ENCODE measurements at regions not wholly inside any gene's neighbourhood (a gene's known extent, or its start where the extent isn't known, plus 50 kb on each side); places are given as distances from the start of the nearest gene placed in this dataset.

- Mint-ChIP-seq H3K9me3 (no peaks in the 10 kb centered on the region), H3K4me3 (no peak overlapping the region), H3K36me3 (no peaks in the 10 kb centered on the region), H3K4me1 (no peaks in the 10 kb centered on the region), H3K27ac (no peak overlapping the region), H3K27me3 (peaks cover 20 to 45% (median 34%) of the 10 kb centered on the region in 3 donors)
- no peak for ATAC-seq (ENCODE audit: low read depth in 2 of 2)
- DNase-seq: no peak
Observed at GRCh38 chr7:25307624-25308023, 79.3 kb upstream of the NPVF start.

- no peaks in the 10 kb centered on the region for H3K36me3 Mint-ChIP-seq
- no peak overlapping the region for H3K27ac Mint-ChIP-seq
- ATAC-seq (ENCODE audit: low read depth in 2 of 2): no peak
- H3K4me3 Mint-ChIP-seq: no peak overlapping the region
- H3K9me3 Mint-ChIP-seq: no peaks in the 10 kb centered on the region
- no peaks in the 10 kb centered on the region for H3K4me1 Mint-ChIP-seq
- DNase-seq: no peak
- H3K27me3 Mint-ChIP-seq: peaks cover 20 to 47% (median 34%) of the 10 kb centered on the region in 3 donors
Observed at GRCh38 chr7:25308246-25308645, 80.0 kb upstream of the NPVF start.

GRCh38 chr7:25308906-25309705 is 80.8 kb upstream of the NPVF start:
- DNase-seq (no peak), ATAC-seq (ENCODE audit: low read depth in 2 of 2) (no peak)
- Mint-ChIP-seq H3K27me3 (peaks cover 13 to 51% (median 34%) of the 10 kb centered on the region in 3 donors), H3K36me3 (no peaks in the 10 kb centered on the region), H3K4me3 (no peak overlapping the region), H3K4me1 (no peaks in the 10 kb centered on the region), H3K9me3 (no peaks in the 10 kb centered on the region), H3K27ac (no peak overlapping the region)

GRCh38 chr7:25310896-25311295 is 82.6 kb upstream of the NPVF start:
- no peak for ATAC-seq (ENCODE audit: low read depth in 2 of 2)
- Mint-ChIP-seq H3K36me3 (no peaks in the 10 kb centered on the region), H3K27me3 (peaks cover 4 to 43% (median 24%) of the 10 kb centered on the region in 3 donors), H3K27ac (no peak overlapping the region), H3K9me3 (no peaks in the 10 kb centered on the region), H3K4me1 (no peaks in the 10 kb centered on the region), H3K4me3 (no peak overlapping the region)
- DNase-seq: no peak

GRCh38 chr7:25311346-25311745 is 83.1 kb upstream of the NPVF start:
- DNase-seq (no peak), ATAC-seq (ENCODE audit: low read depth in 2 of 2) (no peak)
- Mint-ChIP-seq H3K9me3 (no peaks in the 10 kb centered on the region), H3K4me3 (no peak overlapping the region), H3K36me3 (no peaks in the 10 kb centered on the region), H3K27ac (no peak overlapping the region), H3K4me1 (no peaks in the 10 kb centered on the region), H3K27me3 (peaks cover 3 to 42% (median 23%) of the 10 kb centered on the region in 3 donors)

- Mint-ChIP-seq H3K4me3 (no peak overlapping the region), H3K27ac (no peak overlapping the region), H3K27me3 (peaks cover 12 to 39% (median 22%) of the 10 kb centered on the region in 3 donors), H3K4me1 (no peaks in the 10 kb centered on the region), H3K9me3 (peaks cover 0 to 2% (median 0%) of the 10 kb centered on the region in 7 donors), H3K36me3 (no peaks in the 10 kb centered on the region)
- DNase-seq (no peak), ATAC-seq (ENCODE audit: low read depth in 2 of 2) (no peak)
Observed at GRCh38 chr7:25312968-25313367, 84.7 kb upstream of the NPVF start.

- H3K27ac Mint-ChIP-seq: no peak overlapping the region
- H3K9me3 Mint-ChIP-seq: peaks cover 0 to 2% (median 0%) of the 10 kb centered on the region in 7 donors
- no peak overlapping the region for H3K4me3 Mint-ChIP-seq
- ATAC-seq (ENCODE audit: low read depth in 2 of 2) (no peak), DNase-seq (no peak)
- no peaks in the 10 kb centered on the region for H3K4me1 Mint-ChIP-seq
- H3K36me3 Mint-ChIP-seq: no peaks in the 10 kb centered on the region
- H3K27me3 Mint-ChIP-seq: peaks cover 12 to 34% (median 20%) of the 10 kb centered on the region in 3 donors
Observed at GRCh38 chr7:25313526-25313925, 85.2 kb upstream of the NPVF start.

- ATAC-seq (ENCODE audit: low read depth in 2 of 2) (no peak), DNase-seq (no peak)
- peaks cover 12 to 32% (median 17%) of the 10 kb centered on the region in 3 donors for H3K27me3 Mint-ChIP-seq
- H3K36me3 Mint-ChIP-seq: no peaks in the 10 kb centered on the region
- H3K27ac Mint-ChIP-seq: no peak overlapping the region
- H3K4me3 Mint-ChIP-seq: no peak overlapping the region
- no peaks in the 10 kb centered on the region for H3K4me1 Mint-ChIP-seq
- H3K9me3 Mint-ChIP-seq: peaks cover 0 to 2% (median 0%) of the 10 kb centered on the region in 7 donors
Observed at GRCh38 chr7:25314094-25314730, 85.9 kb upstream of the NPVF start.

- H3K4me1 Mint-ChIP-seq: no peaks in the 10 kb centered on the region
- no peak overlapping the region for H3K4me3 Mint-ChIP-seq
- peaks cover 17 to 35% (median 18%) of the 10 kb centered on the region in 3 donors for H3K27me3 Mint-ChIP-seq
- H3K27ac Mint-ChIP-seq: no peak overlapping the region
- ATAC-seq (ENCODE audit: low read depth in 2 of 2): no peak
- no peaks in the 10 kb centered on the region for H3K36me3 Mint-ChIP-seq
- peaks cover 0 to 2% (median 0%) of the 10 kb centered on the region in 7 donors for H3K9me3 Mint-ChIP-seq
- DNase-seq: no peak
Observed at GRCh38 chr7:25314731-25315267, 86.5 kb upstream of the NPVF start.

- Mint-ChIP-seq H3K9me3 (peaks cover 0 to 2% (median 0%) of the 10 kb centered on the region in 7 donors), H3K4me1 (no peaks in the 10 kb centered on the region), H3K27me3 (peaks cover 28 to 47% (median 30%) of the 10 kb centered on the region in 3 donors), H3K4me3 (no peak overlapping the region), H3K27ac (no peak overlapping the region), H3K36me3 (no peaks in the 10 kb centered on the region)
- DNase-seq (no peak), ATAC-seq (ENCODE audit: low read depth in 2 of 2) (no peak)
Observed at GRCh38 chr7:25316366-25316765, 88.1 kb upstream of the NPVF start.

GRCh38 chr7:25318047-25318446 is 89.8 kb upstream of the NPVF start:
- Mint-ChIP-seq H3K36me3 (no peaks in the 10 kb centered on the region), H3K9me3 (peaks cover 0 to 2% (median 0%) of the 10 kb centered on the region in 7 donors), H3K4me1 (no peaks in the 10 kb centered on the region), H3K27ac (no peak overlapping the region), H3K27me3 (peaks cover 23 to 61% (median 34%) of the 10 kb centered on the region in 3 donors), H3K4me3 (no peak overlapping the region)
- DNase-seq (no peak), ATAC-seq (ENCODE audit: low read depth in 2 of 2) (no peak)

GRCh38 chr7:25319707-25320106 is 91.4 kb upstream of the NPVF start:
- Mint-ChIP-seq H3K4me3 (no peak overlapping the region), H3K27ac (no peak overlapping the region)

GRCh38 chr7:25320791-25321190 is 92.5 kb upstream of the NPVF start:
- Mint-ChIP-seq H3K4me1 (no peaks in the 10 kb centered on the region), H3K27me3 (peaks cover 34 to 59% (median 42%) of the 10 kb centered on the region in 3 donors), H3K4me3 (no peak overlapping the region), H3K9me3 (peaks cover 0 to 2% (median 0%) of the 10 kb centered on the region in 7 donors), H3K36me3 (no peaks in the 10 kb centered on the region), H3K27ac (no peak overlapping the region)
- no peak for DNase-seq
- no peak for ATAC-seq (ENCODE audit: low read depth in 2 of 2)

More at GRCh38 chr7:25319707-25320106, 91.4 kb upstream of the NPVF start:
- no peaks in the 10 kb centered on the region for H3K36me3 Mint-ChIP-seq
- no peak for ATAC-seq (ENCODE audit: low read depth in 2 of 2)
- peaks cover 29 to 57% (median 41%) of the 10 kb centered on the region in 3 donors for H3K27me3 Mint-ChIP-seq
- peaks cover 0 to 2% (median 0%) of the 10 kb centered on the region in 7 donors for H3K9me3 Mint-ChIP-seq
- no peak for DNase-seq
- no peaks in the 10 kb centered on the region for H3K4me1 Mint-ChIP-seq

GRCh38 chr7:25321424-25321823 is 93.1 kb upstream of the NPVF start:
- Mint-ChIP-seq H3K4me1 (no peaks in the 10 kb centered on the region), H3K4me3 (no peak overlapping the region), H3K9me3 (peaks cover 0 to 2% (median 0%) of the 10 kb centered on the region in 7 donors), H3K36me3 (no peaks in the 10 kb centered on the region), H3K27me3 (peaks cover 31 to 61% (median 45%) of the 10 kb centered on the region in 3 donors), H3K27ac (no peak overlapping the region)
- DNase-seq (no peak), ATAC-seq (ENCODE audit: low read depth in 2 of 2) (no peak)

Measured in naive B cell (primary cell).